GM23338 (cell line): ENCODE measurements at regions not wholly inside any gene's neighbourhood (a gene's known extent, or its start where the extent isn't known, plus 50 kb on each side); places are given as distances from the start of the nearest gene placed in this dataset.
A peak's percentile ranks its signal among the peaks of the same experiment; 100 is the strongest.

Experiments
- ATAC-seq: fragments of 200-7000 bp; cut with Tn5 transposase; 3 replicates; pipeline ENCODE4 v1.9.1; 2020
- DNase-seq: peaks from one replicate; pipeline ENCODE4 v3.0.0-alpha.2; 2015; ENCODE audit warnings: low spot score
- H2AFZ ChIP-seq: fragments of 200-600 bp; sonication (generic); 2 replicates; pipeline ENCODE4 v1.8.0; 2016; ENCODE audit warnings: antibody characterized with exemption, mild to moderate bottlenecking, moderate library complexity
- H3F3A ChIP-seq: fragments of 200-600 bp; sonication (generic); replicated peaks from 2 replicates; pipeline ENCODE4 v1.8.0; 2017; ENCODE audit warnings: antibody characterized with exemption, mixed run types, low read depth
- H3K27ac ChIP-seq: fragments of 200-600 bp; sonication (generic); 2 replicates; pipeline ENCODE4 v1.6.1; 2016; ENCODE audit warnings: low read depth
- H3K27me3 ChIP-seq: fragments of 200-600 bp; sonication (generic); 2 replicates; pipeline ENCODE4 v1.8.0; 2016; ENCODE audit warnings: mild to moderate bottlenecking, mixed run types, moderate library complexity; ENCODE audit not compliant: insufficient read depth
- H3K36me3 ChIP-seq: fragments of 200-600 bp; sonication (generic); 2 replicates; pipeline ENCODE4 v1.8.0; 2016; ENCODE audit warnings: mild to moderate bottlenecking; ENCODE audit not compliant: insufficient read depth
- H3K4me1 ChIP-seq: fragments of 200-600 bp; sonication (generic); 2 replicates; pipeline ENCODE4 v1.8.0; 2016; ENCODE audit warnings: mild to moderate bottlenecking, moderate library complexity; ENCODE audit not compliant: insufficient read depth
- H3K4me2 ChIP-seq: fragments of 200-600 bp; sonication (generic); 2 replicates; pipeline ENCODE4 v1.7.1; 2017; ENCODE audit warnings: mixed run types
- H3K4me3 ChIP-seq: fragments of 200-600 bp; sonication (generic); 2 replicates; pipeline ENCODE4 v1.6.1; 2016; ENCODE audit warnings: mixed run types
- H3K79me2 ChIP-seq: fragments of 200-600 bp; sonication (generic); replicated peaks from 2 replicates; pipeline ENCODE4 v1.8.0; 2017; ENCODE audit warnings: mild to moderate bottlenecking; ENCODE audit not compliant: insufficient read depth
- H3K9me2 ChIP-seq: fragments of 200-600 bp; sonication (generic); 2 replicates; pipeline ENCODE4 v1.8.0; 2017; ENCODE audit not compliant: insufficient read depth
- H4K20me1 ChIP-seq: fragments of 200-600 bp; sonication (generic); replicated peaks from 2 replicates; pipeline ENCODE4 v1.8.0; 2017; ENCODE audit warnings: mild to moderate bottlenecking; ENCODE audit not compliant: insufficient read depth
- H3K27ac Mint-ChIP-seq: 2 replicates; pipeline ENCODE4 v1.8.0; 2020; ENCODE audit warnings: inconsistent platforms, mild to moderate bottlenecking, moderate library complexity, mixed read lengths
- H3K27me3 Mint-ChIP-seq: 3 replicates; pipeline ENCODE4 v1.8.0; 2022; ENCODE audit warnings: low read depth, mild to moderate bottlenecking, moderate library complexity, mixed read lengths, inconsistent platforms; ENCODE audit not compliant: insufficient read depth, poor library complexity
- H3K36me3 Mint-ChIP-seq: 3 replicates; pipeline ENCODE4 v1.8.0; 2021; ENCODE audit warnings: low read depth, mild to moderate bottlenecking, inconsistent platforms, moderate library complexity, mixed read lengths
- H3K4me1 Mint-ChIP-seq: 3 replicates; pipeline ENCODE4 v1.8.0; 2020; ENCODE audit warnings: mild to moderate bottlenecking, inconsistent platforms, mixed read lengths
- H3K4me3 Mint-ChIP-seq: 3 replicates; pipeline ENCODE4 v1.8.0; 2021; ENCODE audit warnings: moderate library complexity, mild to moderate bottlenecking, inconsistent platforms, mixed read lengths
- H3K9me3 Mint-ChIP-seq: 3 replicates; pipeline ENCODE4 v1.8.0; 2020; ENCODE audit warnings: moderate library complexity, mild to moderate bottlenecking, inconsistent platforms, mixed read lengths
- CTCF ChIP-seq, 2 experiments: fragments of 200-600 bp in 1 of 2; sonication (generic) in 1 of 2; conservative IDR thresholded peaks; 2 replicates each; pipeline versions ENCODE4 v1.5.1 to v1.6.1; 2016 to 2017; ENCODE audit warnings: antibody characterized with exemption in 2 of 2, low read depth in 2 of 2, mild to moderate bottlenecking in 2 of 2, moderate library complexity in 1 of 2
- EZH2 ChIP-seq: fragments of 200-600 bp; sonication (generic); IDR thresholded peaks from one replicate; pipeline ENCODE4 v1.8.0; 2017; ENCODE audit warnings: antibody characterized with exemption, mild to moderate bottlenecking, low read depth; ENCODE audit not compliant: unreplicated experiment
- JUNB ChIP-seq: IDR thresholded peaks from one replicate; pipeline ENCODE4 v1.6.1; 2016; ENCODE audit warnings: antibody characterized with exemption; ENCODE audit not compliant: unreplicated experiment
- POLR2AphosphoS5 ChIP-seq: IDR thresholded peaks from 2 replicates; pipeline ENCODE4 v1.6.1; 2016; ENCODE audit warnings: antibody characterized with exemption, low read depth
- ZNF114 ChIP-seq: fragments of 250-450 bp; sonication (Bioruptor Pico); IDR thresholded peaks from 2 replicates; pipeline ENCODE4 v1.5.0; 2020; ENCODE audit warnings: mild to moderate bottlenecking, moderate library complexity

DNA sequence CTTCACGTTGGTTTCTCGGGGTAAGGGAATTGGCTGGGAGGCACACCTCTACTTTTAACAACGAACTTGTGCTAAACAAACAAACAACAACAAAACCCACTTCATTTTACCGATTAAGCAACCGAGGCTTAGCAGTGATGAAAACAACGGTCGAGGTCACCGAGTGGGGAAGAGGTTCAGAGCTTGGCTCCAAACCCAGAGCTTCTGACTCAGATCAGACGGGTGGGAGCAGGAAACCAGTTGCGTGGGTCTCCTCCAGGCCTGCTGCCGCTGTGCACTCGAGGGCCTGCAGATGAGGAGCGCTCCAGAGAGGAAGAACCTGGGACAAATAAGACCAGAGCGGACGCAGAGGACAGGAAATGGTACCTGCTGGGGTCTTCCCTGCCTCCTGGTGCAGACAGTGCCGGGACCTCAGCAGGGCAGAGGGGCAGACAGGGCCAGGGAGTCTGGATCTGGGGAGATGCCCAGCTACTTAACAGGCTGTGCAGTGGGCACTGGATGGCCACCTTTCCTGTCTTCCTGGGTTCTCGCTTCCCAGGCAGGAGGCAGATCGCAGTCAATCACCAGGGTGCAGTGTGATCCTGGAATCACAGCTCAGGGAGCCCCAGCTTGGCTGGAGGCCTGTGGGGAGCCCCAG lies 99.0 kb upstream of the MEF2A start:
- DNase-seq, result no peak
- no peak for ATAC-seq
- TF ChIP-seq CTCF (conservative IDR thresholded peaks at IDR 0.05; ENCODE audit: low read depth in 2 of 2), result peak in 1 of 2 experiments; percentile 11; a peak in 1 of 4 replicates
- no peak for TF ChIP-seq POLR2AphosphoS5
- H3K9me2 ChIP-seq, result no peaks in the 10 kb centered on the region; the same call in 1 of the 2 replicates
- H3K4me2 ChIP-seq, result no peak overlapping the region
- H3K79me2 ChIP-seq, result no peaks in the 10 kb centered on the region
- Mint-ChIP-seq H3K36me3 (no peaks in the 10 kb centered on the region; the same call in 2 of the 3 replicates), H3K4me3 (no peak overlapping the region), H3K27me3 (peaks cover 8% of the 10 kb centered on the region), H3K27ac (no peak overlapping the region), H3K4me1 (no peaks in the 10 kb centered on the region), H3K9me3 (peaks cover 21% of the 10 kb centered on the region)
- peak overlapping the region; percentile 84 for H2AFZ ChIP-seq
- no peaks in the 10 kb centered on the region for H3K27me3 ChIP-seq
- H4K20me1 ChIP-seq, result no peaks in the 10 kb centered on the region
- H3F3A ChIP-seq, result no peaks in the 10 kb centered on the region
- no peaks in the 10 kb centered on the region for H3K4me1 ChIP-seq
- no peak overlapping the region for H3K27ac ChIP-seq
- no peak overlapping the region for H3K4me3 ChIP-seq
- H3K36me3 ChIP-seq, result no peaks in the 10 kb centered on the region

DNA sequence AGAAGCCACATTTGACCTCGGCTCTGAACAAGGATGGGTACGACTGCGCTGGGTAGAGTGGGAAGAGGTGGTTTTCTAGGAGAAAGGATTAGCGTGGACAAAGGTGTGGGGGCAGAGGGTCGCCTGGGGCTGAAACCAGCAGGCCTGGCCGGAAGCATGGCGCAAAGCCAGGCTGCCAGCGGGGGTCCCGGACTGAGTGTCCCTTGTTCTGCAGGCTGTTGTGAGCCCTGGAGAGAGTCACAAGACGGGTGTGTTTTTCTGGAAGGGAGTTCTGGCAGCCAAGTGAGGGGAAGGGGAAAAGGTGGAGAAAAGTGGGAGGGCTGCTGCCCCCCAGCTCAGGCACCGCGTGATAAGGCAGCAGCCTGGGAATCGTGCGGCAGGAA lies 98.5 kb upstream of the MEF2A start:
- Mint-ChIP-seq H3K4me3 (no peak overlapping the region), H3K27me3 (peaks cover 8% of the 10 kb centered on the region), H3K4me1 (no peaks in the 10 kb centered on the region), H3K27ac (no peak overlapping the region), H3K9me3 (peaks cover 21% of the 10 kb centered on the region), H3K36me3 (no peaks in the 10 kb centered on the region; the same call in 2 of the 3 replicates)
- ATAC-seq (no peak), DNase-seq (no peak)
- H3K79me2 ChIP-seq, result no peaks in the 10 kb centered on the region
- peak overlapping the region; percentile 84; the same call in 1 of the 2 replicates for H2AFZ ChIP-seq
- no peaks in the 10 kb centered on the region; the same call in 1 of the 2 replicates for H3K9me2 ChIP-seq
- H3K4me3 ChIP-seq, result no peak overlapping the region
- no peaks in the 10 kb centered on the region for H3F3A ChIP-seq
- H3K4me1 ChIP-seq, result no peaks in the 10 kb centered on the region
- no peak for TF ChIP-seq JUNB
- no peak for TF ChIP-seq EZH2
- no peak for TF ChIP-seq CTCF (conservative IDR thresholded peaks at IDR 0.05; ENCODE audit: low read depth in 2 of 2)
- no peak for TF ChIP-seq POLR2AphosphoS5
- TF ChIP-seq ZNF114 (CRISPR knock-in tag), result no peak
- no peak overlapping the region for H3K4me2 ChIP-seq
- H4K20me1 ChIP-seq, result no peaks in the 10 kb centered on the region
- H3K27ac ChIP-seq, result no peak overlapping the region
- H3K27me3 ChIP-seq, result no peaks in the 10 kb centered on the region
- no peaks in the 10 kb centered on the region for H3K36me3 ChIP-seq
